ENCODE measurements at regions not wholly inside any gene's neighbourhood (a gene's known extent, or its start where the extent isn't known, plus 50 kb on each side); places are given as distances from the start of the nearest gene placed in this dataset.

GRCh38 chr7:46015107-46015868, 94.2 kb upstream of the IGFBP3 start:
- no peak for TF ChIP-seq CTCF (IDR thresholded peaks at IDR 0.05; ENCODE audit: insufficient read depth, low read depth, low read length)
- H3K36me3 ChIP-seq (ENCODE audit: control insufficient read depth, insufficient read depth, low read length): no peaks in the 10 kb centered on the region
- DNase-seq (ENCODE audit: low read depth): no peak
- H3K27me3 ChIP-seq (ENCODE audit: control insufficient read depth, insufficient read depth, low read length): no peaks in the 10 kb centered on the region
- POLR2A ChIA-PET: no interaction called here
- H3K4me3 ChIP-seq (ENCODE audit: low read depth, low read length): no peak overlapping the region
- CTCF ChIA-PET: no interaction called here

- POLR2A ChIA-PET: no interaction called here
- H3K27me3 ChIP-seq (ENCODE audit: control insufficient read depth, insufficient read depth, low read length): no peaks in the 10 kb centered on the region
- no peaks in the 10 kb centered on the region for H3K36me3 ChIP-seq (ENCODE audit: control insufficient read depth, insufficient read depth, low read length)
- TF ChIP-seq CTCF (IDR thresholded peaks at IDR 0.05; ENCODE audit: insufficient read depth, low read depth, low read length): no peak
- no peak overlapping the region for H3K4me3 ChIP-seq (ENCODE audit: low read depth, low read length)
- no peak for DNase-seq (ENCODE audit: low read depth)
- CTCF ChIA-PET: interaction anchor here (0.8 kb wide), 2 partner anchors 11 to 22 kb away, joined by 3 read pairs; no protein-coding TSS in a partner anchor
Measured at GRCh38 chr7:46011501-46011900, 90.4 kb upstream of the IGFBP3 start.

- H3K4me3 ChIP-seq (ENCODE audit: low read depth, low read length): no peak overlapping the region
- ChIA-PET CTCF (interaction anchor here (0.8 kb wide), 2 partner anchors 12 to 23 kb away, joined by 3 read pairs; no protein-coding TSS in a partner anchor), POLR2A (no interaction called here)
Measured at GRCh38 chr7:46011059-46011458, 90.0 kb upstream of the IGFBP3 start.

GRCh38 chr7:46009211-46009610, 88.1 kb upstream of the IGFBP3 start:
- no peak overlapping the region for H3K4me3 ChIP-seq (ENCODE audit: low read depth, low read length)
- POLR2A ChIA-PET: no interaction called here
- H3K27me3 ChIP-seq (ENCODE audit: control insufficient read depth, insufficient read depth, low read length): no peaks in the 10 kb centered on the region
- no peak for DNase-seq (ENCODE audit: low read depth)
- TF ChIP-seq CTCF (IDR thresholded peaks at IDR 0.05; ENCODE audit: insufficient read depth, low read depth, low read length): no peak
- CTCF ChIA-PET: no interaction called here
- H3K36me3 ChIP-seq (ENCODE audit: control insufficient read depth, insufficient read depth, low read length): no peaks in the 10 kb centered on the region

More at GRCh38 chr7:46011059-46011458, 90.0 kb upstream of the IGFBP3 start:
- no peaks in the 10 kb centered on the region for H3K36me3 ChIP-seq (ENCODE audit: control insufficient read depth, insufficient read depth, low read length)
- H3K27me3 ChIP-seq (ENCODE audit: control insufficient read depth, insufficient read depth, low read length): no peaks in the 10 kb centered on the region
- no peak for DNase-seq (ENCODE audit: low read depth)
- TF ChIP-seq CTCF (IDR thresholded peaks at IDR 0.05; ENCODE audit: insufficient read depth, low read depth, low read length): no peak

GRCh38 chr7:46007990-46008643, 87.0 kb upstream of the IGFBP3 start:
- no peak overlapping the region for H3K4me3 ChIP-seq (ENCODE audit: low read depth, low read length)
- DNase-seq (ENCODE audit: low read depth): no peak
- ChIA-PET CTCF (no interaction called here), POLR2A (no interaction called here)
- H3K27me3 ChIP-seq (ENCODE audit: control insufficient read depth, insufficient read depth, low read length): no peaks in the 10 kb centered on the region
- no peaks in the 10 kb centered on the region for H3K36me3 ChIP-seq (ENCODE audit: control insufficient read depth, insufficient read depth, low read length)
- TF ChIP-seq CTCF (IDR thresholded peaks at IDR 0.05; ENCODE audit: insufficient read depth, low read depth, low read length): no peak
